Suppressor macrophage (primary cell): ENCODE measurements at regions not wholly inside any gene's neighbourhood (a gene's known extent, or its start where the extent isn't known, plus 50 kb on each side); places are given as distances from the start of the nearest gene placed in this dataset.

Experiments
- DNase-seq, 4 experiments: peaks; one replicate each; pipeline ENCODE4 v3.0.0-alpha.2; 2020 to 2022

GRCh38 chr2:171225302-171225980, 64.7 kb upstream of the TLK1 start:
- DNase-seq, result peak; percentile 30 to 79 (median 62)

GRCh38 chr2:171217330-171217729, 56.6 kb upstream of the TLK1 start:
- no peak for DNase-seq

DNA sequence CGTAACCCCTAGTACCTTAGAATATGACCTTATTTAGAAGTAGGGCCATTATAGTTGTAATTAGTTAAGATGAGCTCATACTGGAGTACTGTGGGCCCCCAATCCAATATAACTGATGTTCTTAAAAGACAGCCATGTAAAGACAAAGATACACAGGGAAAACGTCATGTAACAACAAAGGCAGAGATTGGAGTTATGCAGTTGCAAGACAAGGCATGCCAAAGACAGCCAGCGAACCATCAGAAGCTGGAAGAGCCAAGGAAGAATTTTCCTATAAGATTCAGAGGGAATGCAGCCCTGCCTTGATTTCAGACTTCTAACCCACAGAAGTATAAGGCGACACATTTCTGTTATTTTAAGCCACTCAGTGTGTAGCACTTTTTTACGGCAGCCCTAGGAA, 55.9 kb upstream of the TLK1 start:
- DNase-seq, result no peak

GRCh38 chr2:171214093-171214492, 53.4 kb upstream of the TLK1 start:
- no peak for DNase-seq

DNA sequence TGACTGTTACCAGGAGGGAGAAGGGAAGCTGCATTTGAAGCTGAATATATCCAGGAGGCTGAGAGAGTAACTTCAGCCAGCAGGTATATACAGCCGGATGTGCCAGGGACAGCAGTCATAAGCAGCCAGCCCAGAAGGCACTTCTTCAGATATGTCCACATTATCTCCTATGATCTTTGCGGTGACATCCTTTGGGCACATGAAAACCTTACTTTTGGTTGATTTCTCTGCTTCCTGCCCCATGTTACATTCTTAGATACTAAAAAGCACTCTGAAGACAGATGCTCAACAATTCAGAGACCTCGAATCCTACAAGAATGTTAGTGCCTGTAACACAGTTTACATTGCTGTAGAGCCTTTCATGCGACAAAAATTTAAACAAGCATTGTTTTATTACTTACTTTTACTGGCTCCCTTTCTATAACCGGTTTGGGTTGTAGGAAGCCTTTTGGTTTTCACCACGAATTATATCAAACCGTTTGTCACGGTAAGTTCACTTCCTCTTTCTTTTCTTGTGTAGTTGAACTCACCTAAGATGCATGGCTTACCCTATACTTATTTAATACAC, 50.3 kb upstream of the TLK1 start:
- DNase-seq, result no peak
